ENCODE measurements at regions not wholly inside any gene's neighbourhood (a gene's known extent, or its start where the extent isn't known, plus 50 kb on each side); places are given as distances from the start of the nearest gene placed in this dataset.
"Not testable (repeated sequence)": the region's sequence is repeated elsewhere in the genome, so short reads cannot be mapped to it uniquely, and the experiment has no call there.

DNA sequence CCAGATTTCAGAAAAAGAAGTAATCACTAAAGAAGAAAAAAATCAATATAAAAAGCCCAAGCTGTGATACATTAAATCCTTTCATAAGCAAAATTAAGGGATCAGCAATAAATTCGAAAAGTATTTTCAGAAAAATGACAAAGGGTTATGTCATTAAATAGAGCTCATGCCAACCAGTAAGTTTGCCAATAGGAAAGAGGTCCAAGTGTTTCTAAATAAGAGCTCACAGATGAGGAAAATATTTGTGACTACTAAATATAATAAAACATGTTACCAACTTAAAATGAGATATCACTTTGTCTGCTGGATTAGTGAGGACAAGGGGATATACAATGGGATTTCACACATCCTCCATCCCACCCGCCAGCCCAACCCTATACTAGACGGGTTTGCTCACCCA, 140.3 kb upstream of the EYA4 start:
- no peak for DNase-seq (ENCODE audit: low read depth in 1 of 2, low spot score in 1 of 2)

DNA sequence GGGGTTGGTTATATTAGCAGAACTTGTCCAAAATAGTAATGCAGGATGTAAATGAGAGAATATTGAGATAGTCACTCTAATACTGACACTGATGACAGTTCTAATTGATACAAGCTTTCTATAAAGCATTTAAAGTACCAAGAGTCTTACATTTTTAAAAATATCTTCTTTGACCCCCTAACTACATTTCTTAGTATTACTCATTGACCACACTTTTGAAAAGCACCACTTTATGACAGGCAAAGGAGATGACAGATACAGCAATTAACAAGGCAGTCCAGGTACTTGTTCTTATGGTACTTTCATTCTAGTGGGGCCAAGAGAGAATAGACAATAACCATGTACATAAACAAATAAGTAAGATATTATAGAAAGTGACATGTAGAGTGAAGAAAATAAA, 139.4 kb upstream of the EYA4 start:
- DNase-seq (ENCODE audit: low read depth in 1 of 2, low spot score in 1 of 2), result no peak

DNA sequence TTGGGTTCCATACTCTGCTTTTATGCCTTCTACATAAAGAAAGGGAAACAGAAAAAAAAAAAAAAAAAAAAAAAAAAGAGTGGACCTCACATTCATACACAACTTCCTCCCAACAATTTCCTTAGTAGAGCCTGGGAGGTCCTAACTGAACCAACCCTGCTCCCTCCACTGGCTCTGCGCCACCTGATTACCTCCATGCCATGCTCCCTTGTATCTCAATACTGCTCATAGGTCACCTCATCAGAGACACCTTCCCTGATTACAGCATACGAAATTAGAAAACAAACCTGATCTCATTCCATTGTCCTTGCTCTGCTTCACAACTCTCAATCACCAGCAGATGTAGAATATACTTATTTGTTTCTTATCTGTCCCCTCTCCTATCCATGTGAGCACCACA, 134.2 kb upstream of the EYA4 start:
- no peak for DNase-seq (ENCODE audit: low read depth in 1 of 2, low spot score in 1 of 2)

DNA sequence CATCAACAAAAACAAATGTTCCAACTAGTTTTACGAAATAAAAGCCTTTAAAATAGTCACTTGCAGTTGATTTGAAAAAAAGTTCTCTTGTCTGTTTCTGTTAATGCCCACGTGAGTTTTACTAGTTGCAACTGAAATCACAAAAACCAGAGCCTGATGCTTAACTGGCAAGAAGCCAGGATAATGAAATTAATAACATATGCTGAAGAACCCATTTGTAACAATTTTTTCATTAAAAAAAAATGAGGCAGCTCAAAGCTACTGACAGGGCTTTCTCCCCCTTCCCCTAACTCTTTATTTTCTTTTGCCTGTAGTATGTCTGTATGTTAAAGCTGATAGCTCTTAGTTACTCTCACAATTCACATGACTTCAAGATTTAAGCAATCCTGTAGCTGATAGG, 132.7 kb upstream of the EYA4 start:
- no peak for DNase-seq (ENCODE audit: low read depth in 1 of 2, low spot score in 1 of 2)

DNA sequence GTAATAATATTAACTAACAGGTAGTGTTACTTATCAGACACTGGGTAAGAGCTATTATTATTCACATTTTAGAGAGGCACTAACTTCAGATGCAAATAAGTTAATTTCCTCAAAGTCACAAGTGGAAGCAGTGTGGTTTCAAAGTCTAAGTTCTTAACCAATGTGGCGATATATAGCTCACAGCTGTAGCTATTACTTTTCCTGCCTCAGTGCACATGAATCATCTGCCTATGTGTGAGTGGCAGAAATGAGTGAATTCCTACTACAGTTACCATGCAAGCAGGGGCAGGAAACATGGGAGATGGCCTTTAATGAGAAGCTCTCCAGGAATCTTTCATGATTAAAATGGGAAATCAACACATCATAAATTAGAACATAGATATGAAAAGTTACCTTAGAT, 126.2 kb upstream of the EYA4 start:
- DNase-seq (ENCODE audit: low read depth in 1 of 2, low spot score in 1 of 2), result no peak

DNA sequence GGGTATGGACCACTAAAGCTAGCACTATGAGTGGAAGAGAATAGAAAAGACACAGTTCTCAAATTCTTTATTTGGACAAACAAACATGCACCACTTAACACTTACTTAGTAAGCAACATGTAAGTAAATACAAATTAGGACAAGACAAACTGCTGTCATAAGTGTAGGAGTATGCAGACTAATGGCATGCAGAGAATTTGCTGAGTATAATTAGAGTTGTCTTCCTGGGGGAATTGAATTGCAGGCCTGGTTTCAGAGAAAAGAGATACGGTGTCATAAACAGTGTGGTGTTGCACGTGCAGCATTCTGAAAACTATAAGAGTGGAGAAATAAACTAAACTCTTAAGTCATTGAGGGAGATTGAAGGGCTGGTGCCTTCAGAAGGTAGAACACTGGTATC, 125.2 kb upstream of the EYA4 start:
- DNase-seq (ENCODE audit: low read depth in 1 of 2, low spot score in 1 of 2), result no peak

DNA sequence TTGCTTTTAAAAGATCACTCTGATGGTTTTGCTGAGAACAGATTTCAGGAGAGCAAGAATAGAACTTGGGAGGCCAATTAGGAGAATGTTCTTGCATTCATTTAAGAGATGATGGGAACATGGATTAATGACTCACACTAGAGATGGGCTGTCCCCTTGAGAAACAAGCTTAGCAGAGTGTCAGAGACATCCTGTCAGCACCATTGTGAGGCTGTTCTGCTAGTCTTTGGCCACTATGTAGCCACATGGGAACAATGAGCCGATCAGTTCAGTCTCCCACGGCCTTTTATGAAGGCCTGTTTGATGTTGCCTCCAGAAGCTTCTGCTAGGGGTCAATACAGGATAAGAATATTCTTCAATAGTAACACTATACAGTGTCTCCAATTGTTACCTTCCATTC, 113.0 kb upstream of the EYA4 start:
- DNase-seq (ENCODE audit: low read depth in 1 of 2, low spot score in 1 of 2), result no peak

DNA sequence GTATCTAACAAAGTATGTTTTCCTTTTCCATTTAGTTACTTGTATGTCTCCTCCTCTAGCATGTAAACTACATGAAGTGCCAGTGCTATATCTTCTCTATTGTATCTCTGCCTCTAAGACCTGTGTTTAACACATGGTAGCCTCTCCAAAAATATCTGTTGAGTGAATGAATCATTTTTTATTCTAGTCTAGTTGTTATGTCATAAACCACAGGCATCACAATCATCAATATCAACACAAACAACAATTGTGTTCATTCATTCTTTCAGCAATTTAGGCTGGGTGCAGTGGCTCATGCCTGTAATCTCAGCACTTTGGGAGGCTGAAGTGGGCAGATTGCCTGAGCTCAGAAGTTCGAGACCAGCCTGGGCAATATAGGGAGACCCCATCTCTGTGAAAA, 111.6 kb upstream of the EYA4 start:
- no peak for DNase-seq (ENCODE audit: low read depth in 1 of 2, low spot score in 1 of 2)

DNA sequence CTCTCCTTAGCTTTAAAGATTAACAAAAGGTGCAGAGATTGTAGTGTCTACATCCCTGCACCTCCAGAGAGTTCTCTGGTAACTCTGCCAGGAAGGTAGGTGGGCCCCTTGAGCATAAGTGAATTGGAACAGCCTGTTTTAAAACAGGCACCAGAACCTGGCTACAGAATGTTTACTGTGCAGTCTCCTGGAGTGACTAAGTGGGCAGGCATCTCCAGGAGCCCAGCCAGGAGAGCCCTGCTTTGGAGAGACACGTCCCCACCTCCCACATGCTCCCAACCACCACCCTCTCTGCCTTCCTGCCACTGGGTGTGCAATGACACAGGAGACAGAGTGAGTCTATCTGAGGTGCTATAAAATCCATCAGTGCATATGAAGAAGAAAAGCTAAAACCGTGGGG, 110.3 kb upstream of the EYA4 start:
- DNase-seq (ENCODE audit: low read depth in 1 of 2, low spot score in 1 of 2), result no peak

DNA sequence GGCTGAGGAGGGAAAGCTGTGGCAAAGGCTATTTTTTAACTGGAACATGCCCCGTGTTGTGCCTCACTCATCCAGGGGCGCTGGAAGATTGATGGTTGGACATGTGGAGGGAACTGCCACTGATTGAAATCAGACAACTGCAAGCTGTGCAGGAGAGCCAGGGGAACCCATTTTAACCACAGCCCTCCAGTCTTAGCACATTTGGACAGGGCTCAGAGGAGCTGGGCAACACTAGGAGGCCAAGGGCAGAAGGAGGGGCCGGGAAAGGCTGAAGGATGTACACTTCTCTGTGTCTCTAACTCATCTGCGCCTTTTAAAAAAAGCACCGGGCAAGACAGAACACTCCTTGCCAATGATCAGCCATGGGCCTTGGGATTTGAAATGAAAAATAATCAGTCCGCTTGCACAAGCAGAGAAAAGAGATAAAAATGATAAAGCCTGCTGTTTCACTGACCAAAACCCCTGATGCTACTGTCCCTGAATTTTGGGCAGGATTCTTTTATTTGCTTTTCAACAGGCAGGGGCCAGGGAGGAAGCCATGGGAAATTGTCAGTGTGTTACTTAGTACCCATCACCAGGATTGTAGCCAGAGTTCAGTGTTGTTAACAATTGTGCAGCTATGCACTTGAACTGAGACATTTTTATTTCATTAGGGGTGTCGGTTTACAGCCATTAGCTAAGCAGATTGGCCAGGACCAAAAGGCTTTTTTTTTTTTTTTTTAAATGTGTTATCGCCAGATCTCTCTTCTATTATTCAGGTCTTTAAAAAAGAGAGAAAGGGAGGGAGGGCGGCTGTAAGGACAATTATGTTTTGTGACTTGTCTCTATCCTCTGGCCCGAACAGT, 109.3 kb upstream of the EYA4 start:
- no peak for DNase-seq (ENCODE audit: low read depth in 1 of 2, low spot score in 1 of 2)

DNA sequence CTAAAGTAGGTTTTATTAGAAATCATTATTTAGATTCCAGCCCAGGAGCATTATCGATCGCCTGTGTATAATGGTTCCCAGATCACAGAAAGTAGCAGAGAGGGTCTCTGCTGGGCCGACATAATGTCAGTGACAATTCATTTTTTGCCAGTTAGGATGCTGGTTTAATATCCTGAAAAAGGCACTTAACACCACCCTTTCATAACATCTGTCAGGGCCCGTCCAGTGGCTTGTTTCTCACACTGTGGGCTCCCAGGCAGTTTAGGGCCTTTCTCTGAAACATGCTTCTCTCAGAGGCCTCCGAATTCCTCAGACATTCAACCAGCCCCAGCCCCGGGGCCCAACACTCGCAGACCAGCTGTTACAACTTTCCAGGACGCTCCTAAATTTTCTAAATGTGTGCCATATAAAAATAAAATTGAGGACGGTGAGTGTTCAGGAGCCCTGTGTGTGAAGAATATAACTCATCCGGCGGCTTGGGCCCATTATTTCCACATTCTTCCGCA, 108.6 kb upstream of the EYA4 start:
- no peak for DNase-seq (ENCODE audit: low read depth in 1 of 2, low spot score in 1 of 2)

DNA sequence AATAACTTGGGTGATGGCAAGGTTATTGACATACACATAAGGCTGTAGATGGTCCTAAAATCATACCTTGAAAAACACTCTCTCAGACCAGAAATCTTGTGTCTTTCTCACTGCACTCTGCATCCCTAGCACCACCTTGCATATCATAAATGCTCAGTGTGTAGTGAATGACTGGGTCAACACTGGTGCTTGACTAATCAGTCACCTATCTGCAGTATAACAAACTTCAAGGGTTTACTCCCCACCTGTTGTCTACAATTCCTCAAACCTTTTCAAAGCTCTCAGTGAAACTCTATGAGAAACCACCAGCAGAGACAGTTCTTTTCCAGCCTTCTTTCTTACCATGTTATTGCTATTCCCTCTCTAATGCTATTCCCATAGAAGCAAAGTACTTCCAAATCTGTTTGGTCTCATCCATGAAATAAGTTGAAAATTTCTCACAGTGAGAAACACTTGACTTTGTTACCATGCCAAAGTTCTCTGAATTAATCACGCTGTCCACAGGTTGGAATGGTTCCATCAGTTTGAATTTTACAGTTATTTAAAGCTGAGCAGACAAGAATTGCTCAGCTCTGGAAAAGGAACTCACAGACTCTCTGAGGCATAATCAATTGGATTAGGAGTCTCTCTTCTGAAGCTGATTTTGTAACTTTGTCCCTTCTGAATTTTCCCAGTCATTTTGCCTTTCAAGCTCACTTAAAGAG, 104.8 kb upstream of the EYA4 start:
- no peak for DNase-seq (ENCODE audit: low read depth in 1 of 2, low spot score in 1 of 2)

DNA sequence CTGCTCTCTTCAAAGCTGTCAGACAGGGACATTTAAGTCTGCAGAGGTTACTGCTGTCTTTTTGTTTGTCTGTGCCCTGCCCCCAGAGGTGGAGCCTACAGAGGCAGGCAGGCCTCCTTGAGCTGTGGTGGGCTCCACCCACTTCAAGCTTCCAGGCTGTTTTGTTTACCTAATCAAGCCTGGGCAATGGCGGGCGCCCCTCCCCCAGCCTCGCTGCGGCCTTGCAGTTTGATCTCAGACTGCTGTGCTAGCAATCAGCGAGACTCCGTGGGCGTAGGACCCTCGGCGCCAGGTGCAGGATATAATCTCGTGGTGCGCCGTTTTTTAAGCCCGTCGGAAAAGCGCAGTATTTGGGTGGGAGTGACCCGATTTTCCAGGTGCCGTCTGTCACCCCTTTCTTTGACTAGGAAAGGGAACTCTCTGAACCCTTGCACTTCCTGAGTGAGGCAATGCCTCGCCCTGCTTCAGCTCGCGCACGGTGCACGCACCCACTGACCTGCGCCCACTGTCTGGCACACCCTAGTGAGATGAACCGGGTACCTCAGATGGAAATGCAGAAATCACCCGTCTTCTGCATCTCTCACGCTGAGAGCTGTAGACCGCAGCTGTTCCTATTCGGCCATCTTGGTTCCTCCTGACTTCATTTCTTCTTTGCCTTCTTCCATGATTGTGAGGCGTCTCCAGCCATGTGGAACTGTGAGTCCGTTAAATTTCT, 93.5 kb upstream of the EYA4 start:
- not testable (repeated sequence) for DNase-seq (ENCODE audit: low read depth in 1 of 2, low spot score in 1 of 2)

DNA sequence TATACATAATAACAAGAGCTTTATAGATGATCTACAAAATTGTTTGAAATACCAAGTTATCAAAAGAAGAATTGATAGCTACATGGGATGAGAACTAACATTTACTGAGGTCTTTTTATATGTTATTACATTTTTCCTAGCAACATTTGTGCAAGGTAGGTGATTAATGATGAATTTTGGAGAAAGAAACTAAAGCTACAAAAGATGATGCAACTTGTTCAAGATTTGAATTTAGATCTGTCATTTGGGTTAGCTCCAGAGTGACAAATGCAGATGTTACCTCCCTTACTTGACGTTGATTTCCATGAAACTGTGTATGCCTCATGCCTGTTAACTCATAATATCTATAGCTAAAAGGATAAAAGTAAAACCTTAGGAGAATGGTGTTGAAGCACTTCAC, 84.5 kb upstream of the EYA4 start:
- DNase-seq (ENCODE audit: low read depth in 1 of 2, low spot score in 1 of 2), result no peak

DNA sequence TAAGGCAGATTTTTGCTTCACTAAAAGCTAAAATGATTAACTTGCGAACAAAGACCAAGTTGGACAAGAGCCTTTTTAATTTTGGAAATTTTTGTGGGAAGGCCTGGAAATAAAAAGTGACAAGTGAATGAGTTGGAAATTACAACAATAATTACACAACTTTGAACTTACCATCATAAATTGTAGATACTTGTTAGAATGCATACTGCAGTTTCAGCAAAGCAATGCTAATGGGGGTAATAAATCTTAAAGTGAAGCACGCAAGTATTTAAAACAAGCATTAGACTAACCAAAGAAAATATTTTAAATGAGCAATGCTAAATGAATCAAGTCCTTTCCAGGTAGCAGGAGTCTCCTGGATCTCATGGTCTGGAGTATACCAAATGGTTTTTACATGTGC, 83.2 kb upstream of the EYA4 start:
- no peak for DNase-seq (ENCODE audit: low read depth in 1 of 2, low spot score in 1 of 2)

DNA sequence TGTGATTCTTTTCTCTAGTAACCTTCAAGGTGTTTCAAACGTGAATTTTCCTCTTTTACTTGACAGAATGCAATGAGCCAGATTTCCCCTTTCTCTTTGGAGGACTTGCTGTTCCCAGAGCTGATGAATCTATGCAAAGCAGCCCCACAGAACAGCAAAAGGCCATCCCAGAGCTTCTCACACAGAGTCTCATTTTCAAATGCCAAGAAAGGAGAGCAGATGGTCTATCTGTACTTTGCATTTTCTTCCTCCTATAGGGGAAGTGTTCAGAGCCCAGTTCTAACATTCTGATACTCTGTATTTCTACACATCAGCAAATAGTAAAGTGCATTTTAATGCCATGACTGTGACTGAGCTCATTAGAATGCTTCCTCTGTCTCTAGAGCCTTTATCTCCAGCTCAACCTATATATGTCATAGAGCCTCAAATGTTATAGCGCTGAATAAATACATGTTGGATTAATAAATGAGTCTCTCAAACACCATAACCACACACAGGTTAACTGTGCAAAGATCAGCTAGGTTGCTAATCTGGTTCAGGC, 81.8 kb upstream of the EYA4 start:
- no peak for DNase-seq (ENCODE audit: low read depth in 1 of 2, low spot score in 1 of 2)

DNA sequence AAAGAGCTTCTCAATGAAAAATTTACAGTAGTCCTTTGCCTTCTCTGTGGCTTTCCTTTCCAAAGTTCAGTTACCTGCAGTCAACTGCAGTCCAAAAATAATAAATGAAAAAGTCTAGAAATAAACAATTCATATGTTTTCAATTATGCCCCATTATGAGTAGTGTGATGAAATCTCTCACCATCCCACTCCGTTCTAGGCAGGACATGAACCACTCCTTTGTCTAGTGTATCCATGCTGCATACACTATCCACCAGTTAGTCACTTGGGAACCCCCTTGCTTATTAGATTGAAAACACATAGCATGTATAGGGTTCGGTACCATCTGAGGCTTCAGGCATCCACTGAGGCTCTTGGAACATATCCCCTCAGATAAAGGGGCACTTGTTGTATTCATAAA, 80.6 kb upstream of the EYA4 start:
- DNase-seq (ENCODE audit: low read depth in 1 of 2, low spot score in 1 of 2), result no peak

DNA sequence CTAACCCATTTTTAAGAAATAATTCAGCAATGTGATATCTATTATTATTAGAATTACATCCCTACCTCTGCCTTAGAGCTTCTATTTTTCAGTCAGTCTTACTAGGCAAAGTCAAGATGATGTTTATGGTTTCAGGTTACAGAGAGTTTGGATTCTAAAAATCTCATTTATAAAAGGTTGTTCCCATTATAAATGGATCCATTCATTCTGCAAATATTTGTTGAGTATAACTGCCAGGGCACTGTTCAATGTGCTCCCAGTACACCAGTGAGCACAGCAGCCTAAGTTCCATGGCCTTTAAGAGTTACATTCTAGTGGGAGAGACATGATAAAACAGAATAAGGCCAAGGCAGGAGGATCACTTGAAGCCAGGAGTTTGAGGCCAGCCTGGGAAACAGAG, 75.9 kb upstream of the EYA4 start:
- DNase-seq (ENCODE audit: low read depth in 1 of 2, low spot score in 1 of 2), result no peak

DNA sequence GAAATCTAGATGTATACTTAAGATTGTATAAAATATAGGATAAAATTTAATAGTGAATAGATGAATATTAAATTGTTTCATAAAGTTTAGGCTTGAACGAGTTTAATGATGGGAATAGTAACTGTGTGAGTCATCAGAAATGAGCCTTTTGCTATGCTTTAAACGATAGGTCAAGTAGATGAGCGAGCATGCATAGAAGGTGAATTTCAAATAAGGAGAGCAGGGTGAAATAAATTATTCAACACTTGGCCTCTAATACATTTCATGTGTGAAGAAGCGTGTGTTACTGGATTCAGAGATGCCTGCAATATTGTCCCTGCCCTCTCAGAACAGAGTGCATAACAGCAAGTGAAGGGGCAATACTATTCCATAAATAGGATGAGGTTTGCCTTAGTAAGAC, 74.4 kb upstream of the EYA4 start:
- DNase-seq (ENCODE audit: low read depth in 1 of 2, low spot score in 1 of 2), result no peak

DNA sequence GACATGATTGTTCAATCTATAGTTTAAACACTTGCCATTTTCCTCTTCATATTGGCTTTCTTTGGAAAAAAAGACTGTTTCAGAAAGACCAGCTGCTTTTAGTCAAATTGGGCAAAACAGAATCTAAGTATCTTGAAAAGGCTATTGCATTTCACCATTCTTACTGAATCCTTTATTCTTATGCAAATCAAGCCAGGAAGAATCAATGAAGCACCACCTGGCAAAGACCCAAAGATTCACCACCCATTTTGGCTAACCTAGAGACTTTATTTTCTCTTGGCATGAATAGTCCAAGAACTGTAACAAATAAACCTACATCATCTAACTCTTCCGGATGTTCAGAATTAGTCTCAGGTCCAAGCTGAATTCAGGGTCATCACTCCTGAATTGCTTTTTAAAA, 71.3 kb upstream of the EYA4 start:
- DNase-seq (ENCODE audit: low read depth in 1 of 2, low spot score in 1 of 2), result no peak

DNA sequence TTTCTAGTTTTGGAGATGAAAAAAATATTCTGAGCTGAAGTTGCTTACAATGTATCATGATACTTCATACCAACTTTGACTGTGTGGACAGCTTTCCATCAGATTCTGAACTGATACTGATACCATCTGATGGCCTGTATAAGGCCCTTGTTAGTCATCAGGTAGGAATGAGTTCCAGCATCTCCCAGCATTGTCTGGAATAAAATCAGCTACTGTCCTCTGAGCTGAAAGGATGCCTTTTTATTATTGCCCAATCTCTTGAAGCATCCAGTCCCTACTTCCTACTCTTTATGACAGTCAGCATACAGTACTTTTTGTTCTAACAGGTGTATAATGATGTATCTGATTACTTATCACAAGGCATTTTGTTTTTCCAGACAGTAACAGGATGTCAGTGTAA, 70.6 kb upstream of the EYA4 start:
- DNase-seq (ENCODE audit: low read depth in 1 of 2, low spot score in 1 of 2), result no peak
